Brain microvascular endothelial cell (primary cell): ENCODE measurements at regions not wholly inside any gene's neighbourhood (a gene's known extent, or its start where the extent isn't known, plus 50 kb on each side); places are given as distances from the start of the nearest gene placed in this dataset.

ENCODE experiments used
- DNase-seq: peaks from one replicate; pipeline ENCODE4 v3.0.0-alpha.2; 2020
- H3K27ac ChIP-seq: fragments of 250-450 bp; sonication (Bioruptor Pico); 2 replicates; pipeline ENCODE4 v1.5.1; 2020; ENCODE audit warnings: mild to moderate bottlenecking, moderate library complexity
- H3K27me3 ChIP-seq: fragments of 250-450 bp; sonication (Bioruptor Pico); replicated peaks from 2 replicates; pipeline ENCODE4 v1.5.1; 2020; ENCODE audit warnings: mild to moderate bottlenecking
- H3K36me3 ChIP-seq: fragments of 250-450 bp; sonication (Bioruptor Pico); replicated peaks from 2 replicates; pipeline ENCODE4 v1.5.1; 2020; ENCODE audit warnings: mild to moderate bottlenecking
- H3K4me3 ChIP-seq: 2 replicates; pipeline ENCODE4 v1.5.1; 2011; ENCODE audit warnings: low read depth, mild to moderate bottlenecking, control low read depth, low read length, moderate library complexity
- CTCF ChIP-seq: IDR thresholded peaks from 2 replicates; pipeline ENCODE4 v1.5.1; 2011; ENCODE audit warnings: low read depth, mild to moderate bottlenecking, moderate library complexity, low read length, control low read depth, inconsistent platforms; ENCODE audit errors: missing control alignments
- in situ Hi-C: cut with HindIII; loops from 2 replicates; pipeline ENCODE4 v1.10.0; 2017; ENCODE audit warnings: low sequenced_read_pairs, low pct_ligation_motif_present

- no peaks in the 10 kb centered on the region for H3K27me3 ChIP-seq
- TF ChIP-seq CTCF = no peak
- no peak overlapping the region for H3K4me3 ChIP-seq
- no peaks in the 10 kb centered on the region for H3K36me3 ChIP-seq
- no peak for DNase-seq
- in situ Hi-C loops = no loop called here
- H3K27ac ChIP-seq = no peak overlapping the region
These were observed 960.2 kb downstream of the SQOR start for GRCh38 chr15:46595016-46595415.

GRCh38 chr15:46607077-46607476 lies 972.2 kb downstream of the SQOR start:
- Histone ChIP-seq H3K27me3 (no peaks in the 10 kb centered on the region), H3K4me3 (no peak overlapping the region), H3K36me3 (no peaks in the 10 kb centered on the region), H3K27ac (no peak overlapping the region)
- in situ Hi-C loops = no loop called here
- TF ChIP-seq CTCF = no peak
- no peak for DNase-seq

GRCh38 chr15:46616033-46616432 lies 981.2 kb downstream of the SQOR start:
- Histone ChIP-seq H3K27ac (no peak overlapping the region), H3K36me3 (no peaks in the 10 kb centered on the region), H3K27me3 (no peaks in the 10 kb centered on the region), H3K4me3 (no peak overlapping the region)
- no peak for DNase-seq
- TF ChIP-seq CTCF = no peak
- in situ Hi-C loops = no loop called here

GRCh38 chr15:46617507-46617906 lies 982.7 kb downstream of the SQOR start:
- no peak for TF ChIP-seq CTCF
- H3K4me3 ChIP-seq = no peak overlapping the region
- in situ Hi-C loops = no loop called here
- DNase-seq = no peak
- H3K27ac ChIP-seq = no peak overlapping the region
- no peaks in the 10 kb centered on the region for H3K27me3 ChIP-seq
- no peaks in the 10 kb centered on the region for H3K36me3 ChIP-seq

GRCh38 chr15:46618984-46619383 lies 984.2 kb downstream of the SQOR start:
- no peaks in the 10 kb centered on the region for H3K36me3 ChIP-seq
- no peak for TF ChIP-seq CTCF
- H3K4me3 ChIP-seq = no peak overlapping the region
- H3K27me3 ChIP-seq = no peaks in the 10 kb centered on the region
- in situ Hi-C loops = no loop called here
- no peak overlapping the region for H3K27ac ChIP-seq
- DNase-seq = no peak

GRCh38 chr15:46620392-46621013 lies 985.7 kb downstream of the SQOR start:
- in situ Hi-C loops = no loop called here
- Histone ChIP-seq H3K27ac (no peak overlapping the region), H3K36me3 (no peaks in the 10 kb centered on the region), H3K27me3 (no peaks in the 10 kb centered on the region), H3K4me3 (no peak overlapping the region)
- TF ChIP-seq CTCF = no peak
- DNase-seq = no peak
